ENCODE measurements at regions not wholly inside any gene's neighbourhood (a gene's known extent, or its start where the extent isn't known, plus 50 kb on each side); places are given as distances from the start of the nearest gene placed in this dataset.

GRCh38 chr2:66003931-66004330 is 431.0 kb upstream of the MEIS1 start:
- TF ChIP-seq, protein P1, sequence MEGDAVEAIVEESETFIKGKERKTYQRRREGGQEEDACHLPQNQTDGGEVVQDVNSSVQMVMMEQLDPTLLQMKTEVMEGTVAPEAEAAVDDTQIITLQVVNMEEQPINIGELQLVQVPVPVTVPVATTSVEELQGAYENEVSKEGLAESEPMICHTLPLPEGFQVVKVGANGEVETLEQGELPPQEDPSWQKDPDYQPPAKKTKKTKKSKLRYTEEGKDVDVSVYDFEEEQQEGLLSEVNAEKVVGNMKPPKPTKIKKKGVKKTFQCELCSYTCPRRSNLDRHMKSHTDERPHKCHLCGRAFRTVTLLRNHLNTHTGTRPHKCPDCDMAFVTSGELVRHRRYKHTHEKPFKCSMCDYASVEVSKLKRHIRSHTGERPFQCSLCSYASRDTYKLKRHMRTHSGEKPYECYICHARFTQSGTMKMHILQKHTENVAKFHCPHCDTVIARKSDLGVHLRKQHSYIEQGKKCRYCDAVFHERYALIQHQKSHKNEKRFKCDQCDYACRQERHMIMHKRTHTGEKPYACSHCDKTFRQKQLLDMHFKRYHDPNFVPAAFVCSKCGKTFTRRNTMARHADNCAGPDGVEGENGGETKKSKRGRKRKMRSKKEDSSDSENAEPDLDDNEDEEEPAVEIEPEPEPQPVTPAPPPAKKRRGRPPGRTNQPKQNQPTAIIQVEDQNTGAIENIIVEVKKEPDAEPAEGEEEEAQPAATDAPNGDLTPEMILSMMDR (IDR thresholded peaks at IDR 0.05; ENCODE audit: low read depth, low read length): no peak
- TF ChIP-seq, protein P2, sequence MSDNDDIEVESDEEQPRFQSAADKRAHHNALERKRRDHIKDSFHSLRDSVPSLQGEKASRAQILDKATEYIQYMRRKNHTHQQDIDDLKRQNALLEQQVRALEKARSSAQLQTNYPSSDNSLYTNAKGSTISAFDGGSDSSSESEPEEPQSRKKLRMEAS (IDR thresholded peaks at IDR 0.05; ENCODE audit: low read depth, low read length): no peak
- TF ChIP-seq POLR2A (IDR thresholded peaks at IDR 0.05; ENCODE audit: extremely low read depth, insufficient read length): no peak

All from NB4 (cell line).